ENCODE measurements at regions not wholly inside any gene's neighbourhood (a gene's known extent, or its start where the extent isn't known, plus 50 kb on each side); places are given as distances from the start of the nearest gene placed in this dataset.

DNA sequence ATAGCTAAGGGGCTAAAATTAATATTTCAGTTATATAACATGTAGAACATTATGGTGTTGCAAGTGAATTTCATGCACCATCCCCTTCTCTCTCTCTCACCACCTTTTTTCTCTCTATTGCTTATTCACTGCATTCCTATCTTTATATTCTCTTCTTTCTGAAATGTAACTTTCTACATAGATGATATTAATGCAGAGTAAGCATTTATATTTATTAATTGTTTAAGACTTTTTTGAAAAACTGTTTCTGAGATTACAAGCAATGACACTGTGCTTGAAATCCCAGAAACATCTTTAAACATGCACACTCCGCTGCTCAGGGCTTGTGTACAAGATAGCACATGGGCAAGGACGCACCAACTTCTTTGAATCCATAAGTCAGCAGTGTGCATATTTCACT lies 567.7 kb upstream of the SGCD start:
- DNase-seq, result no peak
- no peak overlapping the region for H3K27ac Mint-ChIP-seq
- Histone ChIP-seq H3K27me3 (ENCODE audit: control insufficient read depth, insufficient read depth, low read length, poor library complexity, severe bottlenecking) (no peaks in the 10 kb centered on the region), H3K4me3 (ENCODE audit: low read length) (no peak overlapping the region), H3K36me3 (ENCODE audit: control insufficient read depth, insufficient read depth, low read length) (no peaks in the 10 kb centered on the region), H3K27ac (ENCODE audit: low read depth, low read length) (no peak overlapping the region), H3K4me1 (ENCODE audit: control insufficient read depth, insufficient read depth, low read length) (no peaks in the 10 kb centered on the region), H3K9me3 (ENCODE audit: control insufficient read depth, low read length) (no peaks in the 10 kb centered on the region), H3K9ac (ENCODE audit: extremely low read depth, low read length, poor library complexity, severe bottlenecking) (no peak overlapping the region)
- H3K27me3 Mint-ChIP-seq (ENCODE audit: insufficient read depth), result no peaks in the 10 kb centered on the region
- no peaks in the 10 kb centered on the region for H3K36me3 Mint-ChIP-seq (ENCODE audit: low read depth)
- H3K9me3 Mint-ChIP-seq, result peaks cover 13% of the 10 kb centered on the region
- H3K4me3 Mint-ChIP-seq, result no peak overlapping the region
- TF ChIP-seq, protein P1, sequence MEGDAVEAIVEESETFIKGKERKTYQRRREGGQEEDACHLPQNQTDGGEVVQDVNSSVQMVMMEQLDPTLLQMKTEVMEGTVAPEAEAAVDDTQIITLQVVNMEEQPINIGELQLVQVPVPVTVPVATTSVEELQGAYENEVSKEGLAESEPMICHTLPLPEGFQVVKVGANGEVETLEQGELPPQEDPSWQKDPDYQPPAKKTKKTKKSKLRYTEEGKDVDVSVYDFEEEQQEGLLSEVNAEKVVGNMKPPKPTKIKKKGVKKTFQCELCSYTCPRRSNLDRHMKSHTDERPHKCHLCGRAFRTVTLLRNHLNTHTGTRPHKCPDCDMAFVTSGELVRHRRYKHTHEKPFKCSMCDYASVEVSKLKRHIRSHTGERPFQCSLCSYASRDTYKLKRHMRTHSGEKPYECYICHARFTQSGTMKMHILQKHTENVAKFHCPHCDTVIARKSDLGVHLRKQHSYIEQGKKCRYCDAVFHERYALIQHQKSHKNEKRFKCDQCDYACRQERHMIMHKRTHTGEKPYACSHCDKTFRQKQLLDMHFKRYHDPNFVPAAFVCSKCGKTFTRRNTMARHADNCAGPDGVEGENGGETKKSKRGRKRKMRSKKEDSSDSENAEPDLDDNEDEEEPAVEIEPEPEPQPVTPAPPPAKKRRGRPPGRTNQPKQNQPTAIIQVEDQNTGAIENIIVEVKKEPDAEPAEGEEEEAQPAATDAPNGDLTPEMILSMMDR (conservative IDR thresholded peaks at IDR 0.05), result no peak
- 92 to 95% methylated on average over 2 of the region's 2 CpGs for WGBS, 2 experiments (ENCODE audit: insufficient coverage in 1 of 2, insufficient read length in 1 of 2)
- no peaks in the 10 kb centered on the region for H3K4me1 Mint-ChIP-seq

DNA sequence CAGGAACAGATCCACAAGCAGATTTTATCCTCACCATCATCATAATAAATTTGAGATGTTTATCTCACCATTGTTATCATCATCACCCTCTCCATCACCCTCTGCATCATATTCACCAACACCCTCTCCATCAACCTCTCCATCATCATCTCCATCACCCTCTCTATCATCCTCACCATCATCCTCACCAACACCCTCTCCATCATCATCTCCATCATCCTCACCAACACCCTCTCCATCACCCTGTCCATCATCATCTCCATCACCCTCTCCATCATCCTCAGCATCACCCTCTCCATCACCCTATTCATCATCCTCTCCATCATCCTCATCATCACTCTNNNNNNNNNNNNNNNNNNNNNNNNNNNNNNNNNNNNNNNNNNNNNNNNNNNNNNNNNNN lies 567.0 kb upstream of the SGCD start:
- no peaks in the 10 kb centered on the region for H3K36me3 ChIP-seq (ENCODE audit: control insufficient read depth, insufficient read depth, low read length)

DNA sequence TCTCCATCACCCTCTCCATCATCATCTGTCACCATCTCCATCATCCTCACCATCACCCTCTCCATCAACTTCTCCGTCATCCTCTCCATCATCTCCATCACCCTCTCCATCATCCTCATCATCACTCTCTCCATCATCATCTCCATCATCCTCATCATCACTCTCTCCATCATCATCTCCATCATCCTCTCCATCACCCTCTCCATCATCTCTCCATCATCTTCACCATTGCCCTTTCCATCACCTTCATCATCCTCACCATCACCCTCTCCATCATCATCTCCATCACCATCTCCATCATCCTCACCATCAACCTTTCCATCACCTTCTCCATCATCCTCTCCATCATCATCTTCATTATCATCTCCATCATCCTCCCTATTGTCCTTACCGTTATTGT lies 565.5 kb upstream of the SGCD start:
- TF ChIP-seq, protein P1 (conservative IDR thresholded peaks at IDR 0.05), result no peak
- H3K27ac Mint-ChIP-seq, result no peak overlapping the region
- Histone ChIP-seq H3K4me1 (ENCODE audit: control insufficient read depth, insufficient read depth, low read length) (no peaks in the 10 kb centered on the region), H3K27ac (ENCODE audit: low read depth, low read length) (no peak overlapping the region), H3K36me3 (ENCODE audit: control insufficient read depth, insufficient read depth, low read length) (no peaks in the 10 kb centered on the region), H3K9ac (ENCODE audit: extremely low read depth, low read length, poor library complexity, severe bottlenecking) (no peak overlapping the region), H3K9me3 (ENCODE audit: control insufficient read depth, low read length) (no peaks in the 10 kb centered on the region), H3K4me3 (ENCODE audit: low read length) (no peak overlapping the region), H3K27me3 (ENCODE audit: control insufficient read depth, insufficient read depth, low read length, poor library complexity, severe bottlenecking) (no peaks in the 10 kb centered on the region)
- WGBS, 2 experiments (ENCODE audit: insufficient coverage in 1 of 2, insufficient read length in 1 of 2), result 85% methylated on average over 2 of the region's 2 CpGs
- H3K9me3 Mint-ChIP-seq, result peaks cover 13% of the 10 kb centered on the region
- H3K27me3 Mint-ChIP-seq (ENCODE audit: insufficient read depth), result no peaks in the 10 kb centered on the region
- no peaks in the 10 kb centered on the region for H3K4me1 Mint-ChIP-seq
- no peaks in the 10 kb centered on the region for H3K36me3 Mint-ChIP-seq (ENCODE audit: low read depth)
- no peak overlapping the region for H3K4me3 Mint-ChIP-seq
- DNase-seq, result no peak

More for the DNA sequence above, 567.0 kb upstream of the SGCD start:
- Histone ChIP-seq H3K4me3 (ENCODE audit: low read length) (no peak overlapping the region), H3K9me3 (ENCODE audit: control insufficient read depth, low read length) (no peaks in the 10 kb centered on the region), H3K27me3 (ENCODE audit: control insufficient read depth, insufficient read depth, low read length, poor library complexity, severe bottlenecking) (no peaks in the 10 kb centered on the region), H3K27ac (ENCODE audit: low read depth, low read length) (no peak overlapping the region), H3K4me1 (ENCODE audit: control insufficient read depth, insufficient read depth, low read length) (no peaks in the 10 kb centered on the region), H3K9ac (ENCODE audit: extremely low read depth, low read length, poor library complexity, severe bottlenecking) (no peak overlapping the region)
- TF ChIP-seq, protein P1 (conservative IDR thresholded peaks at IDR 0.05), result no peak
- H3K27ac Mint-ChIP-seq, result no peak overlapping the region
- H3K9me3 Mint-ChIP-seq, result peaks cover 13% of the 10 kb centered on the region
- no peaks in the 10 kb centered on the region for H3K36me3 Mint-ChIP-seq (ENCODE audit: low read depth)
- no peaks in the 10 kb centered on the region for H3K27me3 Mint-ChIP-seq (ENCODE audit: insufficient read depth)
- H3K4me3 Mint-ChIP-seq, result no peak overlapping the region
- H3K4me1 Mint-ChIP-seq, result no peaks in the 10 kb centered on the region
- no peak for DNase-seq
